GM21526 (cell line): ENCODE measurements at regions not wholly inside any gene's neighbourhood (a gene's known extent, or its start where the extent isn't known, plus 50 kb on each side); places are given as distances from the start of the nearest gene placed in this dataset.

Source experiments
- ATAC-seq: cut with Tn5 transposase; IDR thresholded peaks from one replicate; pipeline ENCODE4 v1.9.1; 2021; ENCODE audit warnings: moderate library complexity; ENCODE audit not compliant: unreplicated experiment, low FRiP score

GRCh38 chr2:42868096-42868495 lies 75.7 kb upstream of the HAAO start:
- ATAC-seq = no peak

GRCh38 chr2:42867093-42868065 lies 75.0 kb upstream of the HAAO start:
- no peak for ATAC-seq

GRCh38 chr2:42865884-42866881 lies 73.8 kb upstream of the HAAO start:
- ATAC-seq = no peak

- ATAC-seq = no peak
Observed at GRCh38 chr2:42864641-42865280, 72.4 kb upstream of the HAAO start.

GRCh38 chr2:42864222-42864621 lies 71.8 kb upstream of the HAAO start:
- ATAC-seq = no peak

- ATAC-seq = no peak
Observed at GRCh38 chr2:42863751-42864150, 71.4 kb upstream of the HAAO start.

GRCh38 chr2:42863320-42863719 lies 70.9 kb upstream of the HAAO start:
- ATAC-seq = no peak

- no peak for ATAC-seq
Observed at GRCh38 chr2:42862669-42863185, 70.3 kb upstream of the HAAO start.

- ATAC-seq = no peak
Observed at GRCh38 chr2:42861321-42861720, 68.9 kb upstream of the HAAO start.

GRCh38 chr2:42860319-42861094 lies 68.1 kb upstream of the HAAO start:
- no peak for ATAC-seq

GRCh38 chr2:42859791-42860190 lies 67.4 kb upstream of the HAAO start:
- ATAC-seq = no peak

- ATAC-seq = no peak
Observed at GRCh38 chr2:42859006-42859552, 66.7 kb upstream of the HAAO start.

GRCh38 chr2:42858140-42859005 lies 66.0 kb upstream of the HAAO start:
- no peak for ATAC-seq

GRCh38 chr2:42856891-42857632 lies 64.7 kb upstream of the HAAO start:
- no peak for ATAC-seq

GRCh38 chr2:42856106-42856860 lies 63.9 kb upstream of the HAAO start:
- no peak for ATAC-seq

GRCh38 chr2:42855221-42855970 lies 63.0 kb upstream of the HAAO start:
- ATAC-seq = no peak
